Activated CD8-positive, alpha-beta memory T cell treated with anti-CD3 and anti-CD28 coated beads for 24 hours (primary cell): ENCODE measurements at regions not wholly inside any gene's neighbourhood (a gene's known extent, or its start where the extent isn't known, plus 50 kb on each side); places are given as distances from the start of the nearest gene placed in this dataset.

Experiments used
- DNase-seq: peaks from one replicate; pipeline ENCODE4 v3.0.0-alpha.2; 2020

- DNase-seq = no peak
Observed at GRCh38 chr18:66826211-66826610, 222.3 kb upstream of the CDH19 start.

- DNase-seq = no peak
Observed at GRCh38 chr18:66825347-66825746, 221.5 kb upstream of the CDH19 start.

DNA sequence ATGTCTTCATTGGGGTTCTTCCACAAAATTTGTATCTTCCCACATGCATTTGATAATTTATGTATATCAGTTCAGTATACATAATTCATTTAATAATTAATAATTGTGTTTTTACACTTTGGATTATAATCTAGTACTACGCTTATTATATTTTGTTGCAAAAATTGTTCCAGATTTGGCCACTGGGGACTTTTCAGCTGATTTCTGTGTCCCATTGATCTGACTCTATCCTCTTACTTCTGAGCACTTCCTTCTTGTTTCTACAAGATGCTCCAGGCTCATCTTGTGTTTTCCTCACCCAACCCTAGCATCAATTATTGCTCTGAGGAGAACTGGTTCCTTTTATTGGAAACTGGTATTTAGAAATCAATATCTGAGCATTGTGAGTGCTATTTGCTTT is 215.3 kb upstream of the CDH19 start:
- no peak for DNase-seq

DNA sequence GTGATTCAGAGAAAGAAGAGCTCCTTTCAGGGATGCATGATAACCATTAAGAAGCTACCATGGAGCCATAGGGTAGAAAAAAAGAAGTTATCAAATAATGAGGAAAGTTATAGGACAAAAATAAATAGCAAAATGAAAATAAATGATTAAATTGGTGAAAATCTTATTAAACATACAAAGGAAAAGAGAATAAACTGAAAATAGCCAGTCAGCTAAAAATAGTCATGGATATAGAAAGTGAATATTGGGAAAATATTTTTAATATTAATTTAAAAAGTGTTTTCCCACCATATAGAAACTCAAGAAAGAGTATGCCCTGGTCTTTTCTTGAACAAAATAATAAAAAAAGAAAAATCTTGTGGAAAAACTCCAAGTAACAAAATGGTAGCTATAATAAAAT is 209.2 kb upstream of the CDH19 start:
- no peak for DNase-seq

DNA sequence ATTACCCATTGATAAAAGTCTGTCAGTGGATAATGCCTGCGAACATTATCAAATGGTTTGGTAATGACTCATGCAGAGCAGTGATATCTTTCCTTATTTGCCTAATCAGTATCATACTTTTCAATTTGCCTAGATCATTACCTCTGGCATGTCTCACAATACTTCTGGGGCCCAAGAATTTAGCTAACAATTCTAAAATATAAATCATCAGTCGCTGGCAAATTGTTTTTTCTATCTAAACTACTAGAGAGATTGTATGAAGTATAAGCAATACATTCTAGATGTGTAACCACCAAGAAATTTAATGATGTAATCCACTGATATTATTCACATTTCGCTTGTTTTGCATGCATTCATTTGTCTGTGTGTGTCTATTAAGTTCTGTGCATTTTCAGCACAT is 191.2 kb upstream of the CDH19 start:
- no peak for DNase-seq

DNA sequence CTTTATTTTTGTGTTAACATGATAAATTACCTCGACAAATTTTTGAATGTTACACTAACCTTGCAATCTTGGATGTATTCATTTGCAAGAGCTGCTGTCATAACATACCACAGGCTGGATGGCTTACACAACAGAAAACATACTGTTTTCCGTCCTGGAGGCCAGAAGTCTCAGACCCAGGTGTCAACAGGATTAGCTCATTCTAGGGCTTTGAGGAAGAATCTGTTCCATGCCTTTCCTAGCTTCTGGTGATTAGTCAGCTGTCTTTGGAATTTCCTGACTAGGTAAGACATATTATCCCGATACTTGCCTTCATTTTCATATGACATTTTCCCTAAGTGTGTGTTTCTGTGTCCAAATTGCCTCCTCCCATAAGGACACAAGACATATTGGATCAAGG is 188.6 kb upstream of the CDH19 start:
- DNase-seq = no peak

GRCh38 chr18:66780609-66781008 is 176.7 kb upstream of the CDH19 start:
- no peak for DNase-seq

DNA sequence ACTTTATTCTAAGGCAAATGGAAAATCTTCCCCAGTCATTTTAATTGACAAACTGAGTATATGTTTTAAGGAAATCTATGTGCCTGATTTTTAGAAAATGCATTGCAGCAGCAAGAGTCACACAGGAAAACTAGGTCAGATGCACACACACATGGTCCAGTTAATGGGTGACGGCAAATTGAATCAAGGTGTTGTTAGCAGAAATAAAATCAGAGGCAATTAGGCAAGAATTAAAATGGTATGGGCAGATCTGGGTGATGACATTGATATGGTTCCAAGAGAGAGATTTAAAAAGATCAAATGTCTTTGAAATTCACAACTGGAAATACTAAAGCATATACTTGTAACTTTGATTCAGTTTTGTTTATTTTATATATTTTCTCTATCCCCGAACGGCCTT is 174.2 kb upstream of the CDH19 start:
- no peak for DNase-seq

GRCh38 chr18:66769375-66769774 is 165.5 kb upstream of the CDH19 start:
- DNase-seq = no peak

DNA sequence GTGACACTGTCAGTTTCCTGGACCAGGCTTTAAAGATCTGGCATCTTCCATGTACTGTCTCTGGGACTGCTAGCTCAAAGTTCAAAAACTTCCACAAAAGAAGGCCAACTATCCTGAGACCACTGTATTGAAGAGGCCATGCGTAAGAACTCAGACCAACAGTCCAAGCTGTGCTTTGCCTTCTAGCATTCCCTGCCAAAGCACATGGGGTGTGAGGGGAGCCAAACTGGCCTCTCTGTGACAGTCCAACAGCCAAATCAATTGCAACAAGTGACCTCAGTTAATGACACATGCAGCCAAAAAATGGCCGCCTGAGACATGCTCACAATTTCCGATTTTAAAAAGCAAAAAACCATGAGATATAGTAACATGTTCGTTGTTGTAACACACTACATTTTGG is 160.3 kb upstream of the CDH19 start:
- DNase-seq = no peak

DNA sequence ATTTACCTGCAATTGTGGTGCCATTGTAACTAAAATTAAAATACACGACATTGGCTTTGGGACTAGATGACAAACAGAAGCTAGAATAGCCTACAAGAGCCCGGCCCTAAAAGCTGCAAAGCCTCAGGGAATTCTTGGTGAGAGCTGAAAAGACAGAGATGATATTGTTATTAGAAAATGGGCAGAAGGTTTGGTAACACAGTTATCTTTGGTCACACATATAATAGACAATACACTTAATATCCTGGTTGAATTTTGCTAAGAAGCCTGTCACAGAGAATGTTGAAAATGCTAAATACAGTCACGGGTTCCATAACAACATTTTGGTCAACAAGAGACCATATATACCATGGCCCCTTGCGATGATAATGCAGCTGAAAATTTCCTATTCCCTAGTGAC is 157.3 kb upstream of the CDH19 start:
- no peak for DNase-seq

DNA sequence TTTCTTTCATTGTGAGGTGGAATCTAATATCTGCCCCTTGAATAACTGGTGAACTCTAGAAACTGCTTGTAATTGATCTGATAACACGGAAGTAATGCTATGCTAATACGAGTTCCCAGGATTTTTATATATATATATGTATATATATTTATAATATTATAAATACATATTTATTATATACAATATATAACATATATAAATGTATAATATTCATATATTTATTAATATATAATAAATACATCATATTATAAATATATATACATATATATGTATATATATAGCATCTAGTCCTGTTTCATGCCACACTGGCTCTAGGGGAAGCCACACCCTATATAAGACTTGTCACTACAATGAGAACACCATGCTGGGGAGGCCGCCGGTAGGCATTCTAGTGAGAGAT is 156.7 kb upstream of the CDH19 start:
- no peak for DNase-seq

DNA sequence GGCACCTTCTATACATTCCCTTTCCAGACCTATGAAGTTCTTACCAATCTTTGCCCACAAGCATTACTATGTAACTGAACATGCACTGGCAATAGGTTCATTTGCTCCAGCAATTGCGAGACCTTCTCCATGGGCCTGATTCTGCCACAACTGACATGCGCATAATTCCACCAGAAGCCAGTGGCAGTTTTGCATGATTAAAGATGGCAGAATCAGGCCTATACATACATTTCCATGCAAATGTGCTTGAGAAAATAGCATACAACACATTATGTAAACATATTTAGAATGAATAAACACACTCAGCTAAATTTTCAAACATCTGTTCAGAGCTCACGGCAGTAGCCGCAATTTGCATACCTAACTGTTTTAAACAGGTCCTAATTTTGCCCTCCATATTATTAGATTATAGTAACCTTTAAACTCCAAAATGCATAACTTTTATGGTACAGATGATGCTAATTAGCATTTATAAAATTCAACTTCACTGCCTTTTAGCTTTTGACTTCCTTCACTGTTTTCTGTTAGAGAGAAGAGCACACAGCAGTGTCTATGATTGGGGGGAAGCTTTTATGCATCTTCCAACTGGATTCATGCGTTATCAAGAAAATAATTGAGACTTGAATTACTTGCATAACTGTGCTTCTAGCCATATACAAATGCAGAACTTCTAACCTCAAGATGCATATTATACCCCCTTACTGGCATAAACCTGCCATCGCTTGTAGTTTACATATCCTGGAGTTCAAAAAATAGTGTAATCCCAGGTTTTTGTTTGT is 155.3 kb upstream of the CDH19 start:
- DNase-seq = no peak

- DNase-seq = no peak
Observed at GRCh38 chr18:66757946-66758345, 154.1 kb upstream of the CDH19 start.

- no peak for DNase-seq
Observed at GRCh38 chr18:66754335-66754734, 150.4 kb upstream of the CDH19 start.

DNA sequence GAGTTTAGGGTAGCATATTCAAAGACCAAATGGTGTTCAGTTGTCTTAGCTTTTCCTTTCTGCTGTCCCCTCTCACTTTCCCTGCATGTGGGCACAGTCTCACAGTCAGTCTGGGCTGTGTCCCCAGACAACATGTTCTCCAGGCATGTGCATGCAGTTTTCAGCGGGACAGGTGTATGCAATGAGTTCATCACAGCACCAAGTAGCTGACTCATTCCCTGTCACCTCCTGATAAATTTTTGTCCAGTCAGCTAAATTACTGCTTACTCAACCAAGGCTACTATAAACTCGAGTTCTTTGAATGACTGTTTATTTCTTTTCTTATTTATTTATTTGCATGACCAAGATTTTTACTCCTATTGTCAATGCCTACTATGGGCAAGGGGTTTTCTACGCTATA is 148.8 kb upstream of the CDH19 start:
- no peak for DNase-seq

DNA sequence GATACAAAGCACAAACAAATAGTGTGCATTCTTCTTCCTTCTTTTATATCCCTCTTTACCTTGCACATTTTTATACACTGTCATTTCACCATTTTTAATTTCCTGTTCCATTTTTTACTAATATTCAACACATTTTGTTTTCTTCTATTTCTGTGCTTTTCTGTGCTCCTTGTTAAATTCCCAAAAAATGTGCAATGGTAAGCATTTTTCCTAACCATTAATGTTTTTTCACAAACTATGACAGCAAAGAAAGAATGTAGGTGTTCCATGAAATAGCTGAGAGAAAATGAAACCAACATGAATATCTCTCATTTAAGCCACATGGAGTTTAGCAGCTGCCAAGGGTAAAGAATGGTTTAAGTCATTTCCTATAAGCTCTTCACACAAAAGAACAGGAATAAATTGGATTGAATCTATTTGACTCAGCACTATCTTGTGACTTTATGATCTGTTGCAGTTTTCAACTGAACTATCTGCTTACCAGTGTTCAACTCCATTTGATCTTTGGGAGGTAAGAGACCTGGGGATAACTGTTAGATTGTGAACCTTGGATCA is 145.7 kb upstream of the CDH19 start:
- DNase-seq = no peak

DNA sequence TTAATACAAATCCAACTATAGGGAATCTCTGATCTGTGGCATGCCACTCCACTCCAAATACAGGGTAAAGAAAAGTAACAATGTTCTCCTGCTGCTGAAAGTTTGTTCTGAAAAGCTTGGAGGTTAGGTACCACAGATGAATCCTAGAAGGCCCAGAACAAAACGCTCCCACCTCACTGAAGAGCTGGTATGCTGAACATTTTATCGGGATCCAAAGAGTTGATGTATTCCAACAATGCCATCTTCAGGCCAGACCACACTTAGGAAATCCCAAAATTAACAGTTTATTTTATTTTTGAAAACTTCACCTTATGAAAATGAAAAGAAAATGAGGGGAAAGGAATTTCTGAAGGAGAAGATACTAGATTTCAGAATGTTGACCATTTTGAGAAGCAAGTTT is 145.1 kb upstream of the CDH19 start:
- no peak for DNase-seq

GRCh38 chr18:66742832-66743231 is 138.9 kb upstream of the CDH19 start:
- no peak for DNase-seq

DNA sequence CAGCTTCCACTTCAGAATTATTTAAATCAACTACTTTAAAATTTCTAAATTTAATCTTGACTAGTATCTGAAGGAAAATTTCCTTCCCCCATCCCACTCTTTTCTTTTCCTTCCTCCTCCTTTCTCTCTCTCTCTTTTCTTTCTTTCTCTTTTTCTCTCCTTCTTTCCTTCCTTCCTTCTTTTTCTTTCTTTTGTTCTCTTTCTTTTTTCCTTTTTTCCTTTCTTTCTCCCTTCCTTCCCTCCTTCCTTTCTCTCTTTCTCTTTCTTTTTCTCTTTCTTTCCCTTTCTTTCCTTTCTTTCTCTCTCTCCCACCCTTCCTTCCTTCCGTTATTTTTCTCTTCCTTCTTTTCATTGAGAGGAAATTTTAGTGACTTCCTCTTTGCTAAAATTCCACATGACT is 132.0 kb upstream of the CDH19 start:
- DNase-seq = no peak

GRCh38 chr18:66734451-66734850 is 130.6 kb upstream of the CDH19 start:
- DNase-seq = no peak

DNA sequence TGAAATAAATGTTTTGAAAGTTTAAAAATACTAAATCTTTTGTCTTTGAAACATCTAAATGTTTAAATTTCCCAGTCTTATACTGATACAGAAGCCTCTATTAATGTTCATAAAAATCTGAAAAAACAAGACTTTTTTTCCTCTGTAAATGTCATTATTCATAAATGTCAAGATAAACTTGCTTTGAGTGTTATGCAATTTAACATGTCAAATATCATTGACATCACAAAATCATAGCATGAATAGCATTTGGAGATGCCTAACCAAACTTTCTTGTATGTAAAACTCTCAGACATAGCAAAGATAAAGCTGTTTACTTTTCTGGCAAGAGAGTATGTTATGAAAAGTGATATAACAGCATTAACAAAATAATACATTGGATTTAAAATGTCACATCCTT is 128.0 kb upstream of the CDH19 start:
- no peak for DNase-seq

DNA sequence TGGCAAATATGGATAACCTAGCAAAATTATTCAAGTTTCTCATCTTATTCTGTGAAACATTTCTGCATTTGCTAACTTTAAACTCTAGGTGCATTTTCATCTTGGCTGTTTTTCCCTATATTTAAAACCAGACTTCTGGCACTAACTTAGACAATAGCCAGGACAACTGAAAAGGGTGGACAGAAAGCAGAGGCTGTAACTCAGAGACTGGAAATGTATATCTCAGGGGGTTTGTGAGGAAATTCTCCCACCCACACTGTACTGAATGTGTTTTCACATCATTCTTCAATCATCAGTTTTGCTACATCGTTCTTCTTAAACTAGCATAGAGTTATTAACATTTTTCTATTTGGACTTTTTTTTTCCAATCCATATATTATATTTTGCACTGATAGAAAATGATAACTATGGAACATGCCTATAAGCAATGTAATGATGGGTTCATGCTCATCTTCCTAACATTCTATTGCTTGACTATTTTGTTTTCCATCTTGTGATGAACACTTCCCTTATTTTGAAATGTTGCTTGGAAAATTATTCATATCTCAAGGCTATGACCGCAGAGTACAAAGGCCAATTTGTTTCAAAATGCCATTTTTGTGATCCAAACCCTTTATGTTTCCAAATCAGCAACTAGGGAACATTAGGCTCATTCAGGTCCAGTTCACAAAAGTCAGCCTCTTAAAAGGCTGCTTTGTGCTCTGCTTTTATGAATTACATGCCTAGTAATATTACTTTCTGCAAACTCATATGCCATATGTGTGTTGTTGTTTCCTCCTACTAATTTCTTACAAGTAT is 125.8 kb upstream of the CDH19 start:
- no peak for DNase-seq

DNA sequence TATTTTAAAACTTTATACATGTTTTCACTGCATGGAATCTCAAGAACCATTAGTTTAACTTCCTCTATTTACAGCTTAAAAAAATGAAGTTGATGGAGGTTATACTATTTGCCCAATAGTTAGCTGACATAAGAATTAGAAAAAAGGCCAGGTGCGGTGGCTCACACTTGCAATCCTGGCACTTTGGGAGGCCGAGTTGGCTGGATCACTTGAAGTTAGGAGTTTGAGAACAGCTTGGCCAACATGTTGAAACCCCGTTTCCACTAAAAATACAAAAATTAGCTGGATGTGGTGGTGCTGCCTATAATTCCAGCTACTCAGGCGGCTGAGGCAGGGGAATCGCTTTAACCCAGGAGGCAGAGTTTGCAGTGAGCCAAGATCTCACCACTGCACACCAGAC is 125.1 kb upstream of the CDH19 start:
- DNase-seq = no peak
